A673 (cell line): ENCODE measurements at regions not wholly inside any gene's neighbourhood (a gene's known extent, or its start where the extent isn't known, plus 50 kb on each side); places are given as distances from the start of the nearest gene placed in this dataset.

Experiments used
- CTCF ChIP-seq: fragments of 300-800, 200-600 bp; sonication (generic); conservative IDR thresholded peaks from 2 replicates; pipeline ENCODE4 v1.5.1; 2017; ENCODE audit warnings: low read depth, mild to moderate bottlenecking, antibody characterized with exemption, low read length, moderate library complexity, mixed read lengths
- EZH2 ChIP-seq: fragments of 200-600 bp; sonication (generic); IDR thresholded peaks from 2 replicates; pipeline ENCODE4 v1.6.1; 2017; ENCODE audit warnings: borderline replicate concordance, low read depth, mild to moderate bottlenecking, mixed read lengths, antibody characterized with exemption, low read length; ENCODE audit not compliant: poor library complexity, severe bottlenecking

DNA sequence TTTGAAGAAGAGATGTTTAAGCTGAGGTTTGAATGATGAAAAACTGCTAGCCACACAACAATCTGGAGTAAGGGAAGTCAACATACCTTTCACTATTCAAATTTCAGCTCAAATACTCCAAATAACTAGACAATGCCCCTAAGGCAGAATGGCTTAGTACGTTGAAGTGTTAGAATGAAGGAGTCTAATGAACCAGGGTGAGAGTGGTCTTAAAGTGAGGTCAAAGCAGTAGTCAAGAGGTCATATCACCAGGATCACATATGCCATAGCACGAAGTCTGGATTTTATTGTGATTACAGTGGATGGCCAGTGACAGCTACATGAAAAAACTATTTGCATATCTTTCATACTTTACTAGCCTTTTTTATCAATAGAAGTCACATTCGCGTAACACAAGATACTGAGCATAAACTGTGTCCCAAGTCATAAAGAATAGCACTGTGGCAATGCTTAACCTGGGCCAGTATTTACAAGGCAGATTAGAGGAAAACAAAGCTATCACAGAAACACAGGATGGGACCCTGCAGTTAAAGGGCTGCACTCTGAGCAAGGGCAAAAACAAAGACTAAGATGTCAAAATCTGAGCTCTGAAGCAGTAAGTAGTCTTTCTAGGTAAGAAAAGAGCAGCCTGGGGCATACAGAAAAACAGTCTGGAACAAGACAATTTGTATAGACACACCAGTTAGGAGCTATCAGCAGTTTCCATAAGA is 61.5 kb downstream of the HYCC1 start:
- TF ChIP-seq CTCF (no peak), EZH2 (no peak)
